ENCODE measurements at regions not wholly inside any gene's neighbourhood (a gene's known extent, or its start where the extent isn't known, plus 50 kb on each side); places are given as distances from the start of the nearest gene placed in this dataset.

DNA sequence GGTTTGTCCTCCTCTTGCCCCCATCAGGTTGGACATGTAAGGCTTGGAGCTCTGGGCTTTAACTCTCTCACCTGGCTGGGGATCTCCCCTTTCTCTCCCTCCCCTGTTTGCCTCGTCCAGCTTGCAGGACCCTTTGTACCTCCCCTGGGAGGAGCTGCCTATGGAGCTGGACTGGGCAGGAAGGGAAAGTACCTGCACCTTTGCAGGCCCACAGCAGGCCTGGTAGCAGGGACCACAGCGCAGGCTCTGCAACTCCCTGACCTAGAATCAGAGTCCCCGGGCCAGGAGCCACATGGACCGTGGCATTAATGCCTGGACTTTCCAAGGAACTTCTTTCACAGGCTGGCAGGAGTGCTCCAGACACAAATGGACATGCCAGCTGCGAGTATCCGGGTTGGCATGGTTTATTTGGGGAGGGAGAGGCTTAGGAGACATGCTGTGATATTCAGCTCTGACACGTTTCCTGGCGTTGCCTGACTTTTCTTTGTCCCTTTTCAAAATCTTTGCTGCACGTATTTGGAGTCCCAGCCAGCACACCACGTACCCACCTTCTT is 268.5 kb upstream of the EXOC2 start:
- Histone ChIP-seq H3K4me3 (ENCODE audit: low read length) (no peak overlapping the region), H3K9me3 (ENCODE audit: control insufficient read depth in 2 of 3, low read length in 3 of 3) (no peaks in the 10 kb centered on the region), H3K27ac (ENCODE audit: low read depth, low read length) (no peak overlapping the region), H3K27me3 (ENCODE audit: control insufficient read depth in 2 of 2, insufficient read depth in 2 of 2, low read length in 2 of 2) (no peaks in the 10 kb centered on the region), H3K36me3 (ENCODE audit: control insufficient read depth in 2 of 3, insufficient read depth in 3 of 3, low read length in 3 of 3) (no peaks in the 10 kb centered on the region), H3K4me1 (ENCODE audit: control insufficient read depth in 2 of 2, insufficient read depth in 2 of 2, low read length in 2 of 2) (no peaks in the 10 kb centered on the region)
- intact Hi-C loops (cut with micrococcal nuclease) = no loop called here
- POLR2A ChIA-PET = no interaction called here
- Mint-ChIP-seq H3K27ac (no peak overlapping the region), H3K4me1 (no peaks in the 10 kb centered on the region), H3K4me3 (no peak overlapping the region), H3K36me3 (no peaks in the 10 kb centered on the region), H3K9me3 (no peaks in the 10 kb centered on the region), H3K27me3 (peaks cover 20 to 51% (median 40%) of the 10 kb centered on the region in 5 donors)
- ATAC-seq (no peak), DNase-seq (no peak)
- CTCF ChIA-PET = no interaction called here

DNA sequence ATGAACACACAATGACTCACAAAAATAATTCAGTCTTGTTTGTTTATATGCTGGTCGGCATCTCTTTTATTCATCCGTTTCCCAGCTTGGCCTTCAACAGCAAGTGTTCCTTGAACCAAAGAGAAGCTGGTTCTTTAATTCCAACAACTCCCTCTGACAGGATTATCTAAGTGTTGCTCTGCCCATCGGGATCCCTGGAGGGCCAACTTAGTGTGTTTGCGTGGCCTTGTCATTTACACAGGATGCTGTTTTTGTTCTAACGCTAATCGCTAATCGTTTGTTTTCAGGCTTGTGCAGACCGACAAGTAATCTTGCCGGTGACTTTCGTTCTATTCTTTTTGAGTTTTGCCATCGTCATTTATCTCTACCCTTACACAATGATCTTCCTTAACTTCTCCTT is 267.4 kb upstream of the EXOC2 start:
- H3K36me3 ChIP-seq (ENCODE audit: control insufficient read depth in 2 of 3, insufficient read depth in 3 of 3, low read length in 3 of 3) = no peaks in the 10 kb centered on the region
- no peak overlapping the region for H3K27ac Mint-ChIP-seq
- intact Hi-C loops (cut with micrococcal nuclease) = no loop called here
- ATAC-seq (no peak), DNase-seq (no peak)
- no peaks in the 10 kb centered on the region for H3K4me1 ChIP-seq (ENCODE audit: control insufficient read depth in 2 of 2, insufficient read depth in 2 of 2, low read length in 2 of 2)
- H3K36me3 Mint-ChIP-seq = no peaks in the 10 kb centered on the region
- no peaks in the 10 kb centered on the region for H3K9me3 Mint-ChIP-seq
- no peaks in the 10 kb centered on the region for H3K9me3 ChIP-seq (ENCODE audit: control insufficient read depth in 2 of 3, low read length in 3 of 3)
- H3K27ac ChIP-seq (ENCODE audit: low read depth, low read length) = no peak overlapping the region
- H3K4me1 Mint-ChIP-seq = no peaks in the 10 kb centered on the region
- CTCF ChIA-PET = no interaction called here
- no peak overlapping the region for H3K4me3 Mint-ChIP-seq
- POLR2A ChIA-PET = no interaction called here
- peaks cover 14 to 49% (median 39%) of the 10 kb centered on the region in 5 donors for H3K27me3 Mint-ChIP-seq
- H3K27me3 ChIP-seq (ENCODE audit: control insufficient read depth in 2 of 2, insufficient read depth in 2 of 2, low read length in 2 of 2) = no peaks in the 10 kb centered on the region
- H3K4me3 ChIP-seq (ENCODE audit: low read length) = no peak overlapping the region

DNA sequence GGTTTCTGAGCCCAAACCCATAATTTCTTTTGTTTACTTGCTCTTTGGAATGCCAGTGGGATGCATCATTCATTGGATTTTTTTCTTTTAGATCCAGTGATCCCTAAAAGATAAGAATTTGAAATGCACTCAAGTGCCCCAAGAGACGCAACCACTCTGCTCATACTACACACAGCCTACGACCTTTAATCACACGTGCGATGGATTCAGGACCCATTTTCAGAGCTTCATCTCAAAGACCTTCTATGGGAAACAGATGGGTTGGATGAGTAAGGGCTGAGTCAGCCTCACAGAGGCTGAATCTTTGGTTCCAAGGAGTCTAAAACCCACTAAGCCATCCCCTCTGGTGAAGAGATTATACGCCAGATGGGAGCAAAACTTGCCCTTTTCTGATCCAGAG is 265.5 kb upstream of the EXOC2 start:
- POLR2A ChIA-PET = no interaction called here
- Histone ChIP-seq H3K4me1 (ENCODE audit: control insufficient read depth in 2 of 2, insufficient read depth in 2 of 2, low read length in 2 of 2) (no peaks in the 10 kb centered on the region), H3K27ac (ENCODE audit: low read depth, low read length) (no peak overlapping the region), H3K36me3 (ENCODE audit: control insufficient read depth in 2 of 3, insufficient read depth in 3 of 3, low read length in 3 of 3) (no peaks in the 10 kb centered on the region), H3K27me3 (ENCODE audit: control insufficient read depth in 2 of 2, insufficient read depth in 2 of 2, low read length in 2 of 2) (no peaks in the 10 kb centered on the region), H3K4me3 (ENCODE audit: low read length) (no peak overlapping the region), H3K9me3 (ENCODE audit: control insufficient read depth in 2 of 3, low read length in 3 of 3) (no peaks in the 10 kb centered on the region)
- CTCF ChIA-PET = no interaction called here
- intact Hi-C loops (cut with micrococcal nuclease) = no loop called here
- H3K9me3 Mint-ChIP-seq = no peaks in the 10 kb centered on the region
- ATAC-seq = no peak
- H3K4me1 Mint-ChIP-seq = no peaks in the 10 kb centered on the region
- peaks cover 14 to 52% (median 34%) of the 10 kb centered on the region in 5 donors for H3K27me3 Mint-ChIP-seq
- no peak overlapping the region for H3K4me3 Mint-ChIP-seq
- H3K27ac Mint-ChIP-seq = no peak overlapping the region
- H3K36me3 Mint-ChIP-seq = no peaks in the 10 kb centered on the region
- DNase-seq = no peak

DNA sequence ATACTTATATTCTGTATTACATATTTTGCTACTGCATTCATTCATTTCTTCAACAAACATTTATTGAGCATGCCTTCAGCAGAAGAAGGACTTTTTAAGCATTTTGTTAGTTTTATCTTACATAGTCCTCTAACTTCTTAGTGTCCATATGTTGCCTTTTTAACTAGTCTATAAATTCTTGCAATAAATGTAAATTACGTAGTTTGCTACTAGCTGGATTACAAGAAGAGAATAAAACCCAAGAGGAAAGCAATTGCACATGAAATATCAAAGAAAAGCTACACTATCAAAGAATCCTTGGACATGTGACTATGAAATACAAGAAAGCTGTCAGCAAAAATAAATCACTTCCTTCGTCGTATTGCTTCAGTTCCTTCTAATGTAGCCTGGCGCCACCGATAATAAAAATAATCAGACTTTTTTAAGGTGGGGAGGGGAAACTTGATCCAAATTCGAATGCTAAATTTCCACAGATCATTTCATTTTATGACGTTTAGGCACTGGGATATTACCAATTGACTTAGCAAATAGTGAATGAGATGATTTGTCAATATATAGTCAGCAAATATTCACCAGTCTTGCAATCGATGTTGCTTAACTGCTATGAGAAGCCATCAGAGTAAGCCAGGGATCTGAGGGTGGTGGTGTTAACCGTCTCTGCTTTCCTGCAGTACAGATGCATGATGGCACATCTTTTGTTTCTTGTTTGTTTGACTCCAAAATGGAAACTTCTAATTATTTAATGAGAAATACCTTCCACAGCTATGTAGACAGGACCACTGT is 258.7 kb upstream of the EXOC2 start:
- Mint-ChIP-seq H3K36me3 (no peaks in the 10 kb centered on the region), H3K4me1 (no peaks in the 10 kb centered on the region), H3K27me3 (peaks cover 21 to 41% (median 26%) of the 10 kb centered on the region in 5 donors), H3K4me3 (no peak overlapping the region), H3K27ac (no peak overlapping the region), H3K9me3 (peaks cover 0 to 4% (median 0%) of the 10 kb centered on the region in 11 donors)
- POLR2A ChIA-PET = no interaction called here
- CTCF ChIA-PET = no interaction called here
- H3K27me3 ChIP-seq (ENCODE audit: control insufficient read depth in 2 of 2, insufficient read depth in 2 of 2, low read length in 2 of 2) = no peaks in the 10 kb centered on the region
- intact Hi-C loops (cut with micrococcal nuclease) = no loop called here
- ATAC-seq = no peak
- H3K27ac ChIP-seq (ENCODE audit: low read depth, low read length) = no peak overlapping the region
- no peaks in the 10 kb centered on the region for H3K36me3 ChIP-seq (ENCODE audit: control insufficient read depth in 2 of 3, insufficient read depth in 3 of 3, low read length in 3 of 3)
- H3K4me1 ChIP-seq (ENCODE audit: control insufficient read depth in 2 of 2, insufficient read depth in 2 of 2, low read length in 2 of 2) = no peaks in the 10 kb centered on the region
- H3K4me3 ChIP-seq (ENCODE audit: low read length) = no peak overlapping the region
- H3K9me3 ChIP-seq (ENCODE audit: control insufficient read depth in 2 of 3, low read length in 3 of 3) = no peaks in the 10 kb centered on the region
- DNase-seq = no peak

DNA sequence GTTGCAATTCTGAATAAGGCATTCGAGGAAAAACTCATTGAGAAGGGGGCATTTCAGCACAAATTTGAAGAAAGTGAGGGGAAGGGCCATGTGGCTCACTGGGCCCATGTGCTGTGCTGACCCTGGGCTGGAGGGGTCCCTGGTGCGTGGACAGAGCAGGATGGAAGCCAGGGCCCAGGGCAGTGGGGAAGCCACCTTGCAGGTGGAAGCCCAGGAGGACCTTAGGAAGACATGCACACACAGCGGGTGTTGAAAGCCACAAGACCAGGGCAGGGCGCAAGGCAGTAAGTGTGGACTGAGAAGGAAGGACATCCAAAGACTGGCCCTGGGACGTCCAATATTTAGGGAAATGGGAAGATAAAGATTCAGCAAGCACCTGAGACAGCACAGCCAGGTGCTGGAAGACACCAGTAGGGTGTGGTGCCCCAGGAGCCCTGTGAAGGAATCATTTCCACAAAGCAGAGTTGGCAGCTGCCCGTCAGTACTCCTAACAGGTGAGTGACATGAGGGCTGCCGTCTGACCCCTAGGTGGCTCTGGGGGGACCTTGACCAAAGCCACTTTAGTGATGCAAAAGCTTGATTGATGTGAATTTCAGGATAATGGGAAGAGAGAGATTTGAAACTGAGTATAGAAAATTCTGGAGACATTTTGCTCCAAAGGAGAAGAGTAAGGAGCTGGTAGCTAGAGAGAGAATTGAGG is 254.4 kb upstream of the EXOC2 start:
- intact Hi-C loops (cut with micrococcal nuclease) = no loop called here

DNA sequence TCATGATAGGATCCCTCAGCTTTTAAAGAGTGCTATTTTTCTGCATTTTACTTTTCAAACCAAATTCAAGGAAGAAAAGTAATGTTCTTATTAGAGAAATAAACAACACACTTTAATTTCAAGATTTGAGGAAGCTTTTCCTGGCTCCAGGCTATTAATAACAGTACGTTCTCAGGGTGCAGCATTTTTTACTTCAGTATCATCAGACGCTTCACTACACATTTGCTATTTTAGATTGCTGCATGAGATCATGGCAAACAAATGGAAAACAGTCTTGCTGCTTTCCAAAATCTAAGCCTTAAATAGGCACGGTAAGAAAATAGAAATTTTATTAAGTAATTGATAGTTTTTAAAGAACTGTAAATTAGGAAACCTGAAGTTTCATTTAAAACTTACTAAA is 253.6 kb upstream of the EXOC2 start:
- no peaks in the 10 kb centered on the region for H3K9me3 ChIP-seq (ENCODE audit: control insufficient read depth in 2 of 3, low read length in 3 of 3)
- no peaks in the 10 kb centered on the region for H3K4me1 Mint-ChIP-seq
- H3K36me3 Mint-ChIP-seq = no peaks in the 10 kb centered on the region
- no peaks in the 10 kb centered on the region for H3K36me3 ChIP-seq (ENCODE audit: control insufficient read depth in 2 of 3, insufficient read depth in 3 of 3, low read length in 3 of 3)
- no peak for ATAC-seq
- no peak overlapping the region for H3K4me3 ChIP-seq (ENCODE audit: low read length)
- H3K4me3 Mint-ChIP-seq = no peak overlapping the region
- no peaks in the 10 kb centered on the region for H3K27me3 ChIP-seq (ENCODE audit: control insufficient read depth in 2 of 2, insufficient read depth in 2 of 2, low read length in 2 of 2)
- H3K4me1 ChIP-seq (ENCODE audit: control insufficient read depth in 2 of 2, insufficient read depth in 2 of 2, low read length in 2 of 2) = no peaks in the 10 kb centered on the region
- H3K27ac Mint-ChIP-seq = no peak overlapping the region
- H3K27ac ChIP-seq (ENCODE audit: low read depth, low read length) = no peak overlapping the region
- no peak for DNase-seq
- CTCF ChIA-PET = no interaction called here
- H3K27me3 Mint-ChIP-seq = peaks cover 0 to 20% (median 9%) of the 10 kb centered on the region in 5 donors
- intact Hi-C loops (cut with micrococcal nuclease) = no loop called here
- POLR2A ChIA-PET = no interaction called here
- H3K9me3 Mint-ChIP-seq = peaks cover 0 to 2% (median 0%) of the 10 kb centered on the region in 11 donors

More for the DNA sequence above, 254.4 kb upstream of the EXOC2 start:
- Histone ChIP-seq H3K4me1 (ENCODE audit: control insufficient read depth in 2 of 2, insufficient read depth in 2 of 2, low read length in 2 of 2) (no peaks in the 10 kb centered on the region), H3K27me3 (ENCODE audit: control insufficient read depth in 2 of 2, insufficient read depth in 2 of 2, low read length in 2 of 2) (no peaks in the 10 kb centered on the region), H3K27ac (ENCODE audit: low read depth, low read length) (no peak overlapping the region), H3K9me3 (ENCODE audit: control insufficient read depth in 2 of 3, low read length in 3 of 3) (no peaks in the 10 kb centered on the region), H3K36me3 (ENCODE audit: control insufficient read depth in 2 of 3, insufficient read depth in 3 of 3, low read length in 3 of 3) (no peaks in the 10 kb centered on the region), H3K4me3 (ENCODE audit: low read length) (no peak overlapping the region)
- peaks cover 0 to 21% (median 6%) of the 10 kb centered on the region in 5 donors for H3K27me3 Mint-ChIP-seq
- H3K27ac Mint-ChIP-seq = no peak overlapping the region
- H3K9me3 Mint-ChIP-seq = peaks cover 0 to 4% (median 0%) of the 10 kb centered on the region in 11 donors
- no peaks in the 10 kb centered on the region for H3K36me3 Mint-ChIP-seq
- H3K4me3 Mint-ChIP-seq = no peak overlapping the region
- POLR2A ChIA-PET = no interaction called here
- DNase-seq (no peak), ATAC-seq (no peak)
- CTCF ChIA-PET = no interaction called here
- H3K4me1 Mint-ChIP-seq = no peaks in the 10 kb centered on the region
